GM12874 (cell line): ENCODE measurements at regions not wholly inside any gene's neighbourhood (a gene's known extent, or its start where the extent isn't known, plus 50 kb on each side); places are given as distances from the start of the nearest gene placed in this dataset.

Experiments used
- CTCF ChIP-seq: IDR thresholded peaks from 2 replicates; pipeline ENCODE4 v1.5.1; 2011; ENCODE audit warnings: low read depth, mild to moderate bottlenecking, control low read depth, low read length, moderate library complexity; ENCODE audit not compliant: insufficient read depth

- TF ChIP-seq CTCF = no peak
These were observed 479.5 kb upstream of the PAPPA start for GRCh38 chr9:115674091-115674490.

- no peak for TF ChIP-seq CTCF
These were observed 477.8 kb upstream of the PAPPA start for GRCh38 chr9:115675834-115676233.

- TF ChIP-seq CTCF = no peak
These were observed 473.4 kb upstream of the PAPPA start for GRCh38 chr9:115680231-115680630.

- TF ChIP-seq CTCF = no peak
These were observed 472.0 kb upstream of the PAPPA start for GRCh38 chr9:115681585-115681984.

- no peak for TF ChIP-seq CTCF
These were observed 467.5 kb upstream of the PAPPA start for GRCh38 chr9:115686069-115686468.

GRCh38 chr9:115687356-115687755 is 466.2 kb upstream of the PAPPA start:
- TF ChIP-seq CTCF = no peak

GRCh38 chr9:115689331-115689730 is 464.3 kb upstream of the PAPPA start:
- TF ChIP-seq CTCF = no peak

GRCh38 chr9:115690786-115691496 is 462.6 kb upstream of the PAPPA start:
- TF ChIP-seq CTCF = no peak
